HG03135 (cell line): ENCODE measurements at regions not wholly inside any gene's neighbourhood (a gene's known extent, or its start where the extent isn't known, plus 50 kb on each side); places are given as distances from the start of the nearest gene placed in this dataset.
"Not testable (repeated sequence)": the region's sequence is repeated elsewhere in the genome, so short reads cannot be mapped to it uniquely, and the experiment has no call there.

Source experiments
- ATAC-seq: cut with Tn5 transposase; IDR thresholded peaks from one replicate; pipeline ENCODE4 v1.9.1; 2021; ENCODE audit warnings: mild to moderate bottlenecking, moderate library complexity; ENCODE audit not compliant: unreplicated experiment

GRCh38 chr7:81487516-81487915, 282.3 kb downstream of the HGF start:
- no peak for ATAC-seq

DNA sequence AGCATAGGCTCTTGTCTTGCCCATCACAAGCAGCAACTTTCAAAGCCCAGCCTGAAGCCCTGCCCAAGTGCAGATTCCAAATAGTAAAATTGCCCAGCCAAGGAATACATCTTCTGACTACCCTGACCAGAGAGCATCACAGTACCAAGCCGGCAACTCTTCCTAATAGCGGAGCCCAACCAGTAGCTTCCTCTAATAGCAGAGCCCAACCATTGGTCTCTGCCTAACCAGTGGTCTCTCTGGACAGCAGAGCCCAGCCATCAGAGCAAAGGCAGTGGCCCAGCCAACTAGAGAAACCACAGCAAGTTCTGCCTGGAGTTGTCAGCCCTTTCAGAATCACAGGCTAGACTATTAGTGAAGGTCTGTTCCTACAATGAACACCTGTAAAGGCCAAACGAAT, 285.6 kb downstream of the HGF start:
- no peak for ATAC-seq

- no peak for ATAC-seq
These were observed 287.2 kb downstream of the HGF start for GRCh38 chr7:81482600-81483186.

DNA sequence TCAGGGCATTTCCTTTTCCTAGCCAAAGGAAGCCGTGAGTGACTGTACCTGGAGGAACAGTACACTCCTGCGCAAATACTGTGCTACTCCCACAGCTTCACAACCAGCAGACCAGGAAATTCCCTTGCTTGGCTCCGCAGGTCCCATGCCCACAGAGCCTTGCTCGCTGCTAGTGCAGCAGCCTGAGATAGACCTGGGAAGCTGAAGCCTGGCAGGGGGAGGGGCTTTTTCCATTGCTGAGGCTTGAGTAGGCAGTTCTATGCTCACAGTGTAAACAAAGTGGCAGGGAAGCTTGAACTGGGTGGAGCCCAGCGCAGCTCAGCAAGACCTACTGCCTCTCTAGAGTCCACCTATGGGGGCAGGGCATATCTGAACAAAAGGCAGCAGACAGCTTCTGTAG, 291.2 kb downstream of the HGF start:
- ATAC-seq = no peak

- not testable (repeated sequence) for ATAC-seq
These were observed 291.6 kb downstream of the HGF start for GRCh38 chr7:81478201-81478600.

GRCh38 chr7:81473236-81473635, 296.6 kb downstream of the HGF start:
- ATAC-seq = no peak

GRCh38 chr7:81470724-81471379, 299.0 kb downstream of the HGF start:
- no peak for ATAC-seq

GRCh38 chr7:81469869-81470723, 299.8 kb downstream of the HGF start:
- ATAC-seq = no peak

- no peak for ATAC-seq
These were observed 300.5 kb downstream of the HGF start for GRCh38 chr7:81469153-81469868.

GRCh38 chr7:81468526-81468925, 301.3 kb downstream of the HGF start:
- no peak for ATAC-seq

DNA sequence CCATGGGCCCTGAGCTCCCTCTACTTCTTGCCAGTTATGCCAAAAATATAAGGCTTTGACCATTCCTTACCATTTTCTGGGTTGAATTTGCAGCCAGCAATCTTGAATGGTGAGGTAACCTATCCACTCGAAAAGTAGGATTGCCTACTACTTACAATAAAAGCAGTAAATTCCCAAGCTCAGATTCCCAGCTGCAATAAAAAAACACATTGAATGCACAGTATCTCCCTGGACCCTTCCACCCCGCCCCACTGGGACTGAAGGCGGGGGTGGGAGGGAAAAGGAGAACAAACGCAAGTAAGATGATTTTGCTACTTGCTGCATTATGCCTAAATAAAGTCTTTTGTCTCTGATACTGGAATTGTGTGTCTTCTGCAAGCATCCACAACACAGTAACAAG, 301.9 kb downstream of the HGF start:
- no peak for ATAC-seq

- ATAC-seq = no peak
These were observed 307.2 kb downstream of the HGF start for GRCh38 chr7:81462672-81463071.

DNA sequence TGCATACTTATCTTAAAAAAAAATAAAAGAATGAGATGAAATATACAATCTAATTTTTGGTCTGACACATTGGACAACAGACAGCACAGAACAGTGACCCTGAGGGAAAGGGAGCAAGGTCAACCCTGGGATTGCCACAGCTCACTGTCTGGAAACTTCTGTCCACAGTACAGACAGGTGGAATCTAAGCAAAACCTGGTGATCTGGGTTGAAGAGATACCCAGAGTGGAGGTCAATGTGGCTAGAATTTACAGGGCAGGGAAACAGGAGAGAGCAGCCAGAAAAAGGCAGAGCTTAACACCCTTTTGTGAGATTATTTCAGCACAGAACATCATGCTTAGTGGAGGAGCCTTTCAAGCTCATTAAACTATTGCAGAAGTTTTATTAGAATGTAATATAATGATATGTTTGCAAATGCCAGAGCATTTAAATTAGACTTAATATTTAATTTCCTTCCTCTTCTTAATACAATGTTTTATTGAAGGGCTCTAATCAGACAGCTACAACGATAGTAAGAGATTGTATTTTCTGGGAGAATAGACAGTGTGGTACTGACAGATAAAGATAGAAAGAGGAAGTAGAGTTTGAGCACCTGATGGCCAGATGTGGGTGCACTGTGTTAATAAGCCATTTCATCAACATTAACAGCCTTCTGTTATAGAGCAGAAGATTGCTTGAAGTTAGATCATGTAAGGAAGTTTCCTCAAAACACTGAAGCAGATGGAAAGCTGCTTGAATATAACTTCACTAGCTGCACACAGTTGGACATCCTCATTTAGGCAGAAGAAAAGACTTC, 309.4 kb downstream of the HGF start:
- no peak for ATAC-seq

DNA sequence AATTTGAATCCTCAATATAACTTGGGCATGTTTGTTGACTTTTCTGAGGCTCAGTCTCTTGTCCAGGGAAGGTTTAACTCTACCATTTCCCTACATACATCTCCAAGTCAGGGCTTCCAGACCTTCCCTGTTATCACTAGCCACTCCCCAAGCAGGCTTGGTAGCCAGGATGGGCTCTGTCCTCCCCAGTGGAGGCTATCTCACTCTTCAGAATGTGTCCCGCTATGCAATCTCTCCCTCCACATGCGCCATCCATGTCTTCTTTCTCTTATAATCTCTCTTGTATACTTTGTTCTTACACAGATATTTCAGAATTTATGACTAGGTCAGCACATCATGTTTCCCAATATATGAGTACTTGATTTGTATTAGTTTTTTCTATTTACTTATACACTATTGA, 310.4 kb downstream of the HGF start:
- no peak for ATAC-seq

DNA sequence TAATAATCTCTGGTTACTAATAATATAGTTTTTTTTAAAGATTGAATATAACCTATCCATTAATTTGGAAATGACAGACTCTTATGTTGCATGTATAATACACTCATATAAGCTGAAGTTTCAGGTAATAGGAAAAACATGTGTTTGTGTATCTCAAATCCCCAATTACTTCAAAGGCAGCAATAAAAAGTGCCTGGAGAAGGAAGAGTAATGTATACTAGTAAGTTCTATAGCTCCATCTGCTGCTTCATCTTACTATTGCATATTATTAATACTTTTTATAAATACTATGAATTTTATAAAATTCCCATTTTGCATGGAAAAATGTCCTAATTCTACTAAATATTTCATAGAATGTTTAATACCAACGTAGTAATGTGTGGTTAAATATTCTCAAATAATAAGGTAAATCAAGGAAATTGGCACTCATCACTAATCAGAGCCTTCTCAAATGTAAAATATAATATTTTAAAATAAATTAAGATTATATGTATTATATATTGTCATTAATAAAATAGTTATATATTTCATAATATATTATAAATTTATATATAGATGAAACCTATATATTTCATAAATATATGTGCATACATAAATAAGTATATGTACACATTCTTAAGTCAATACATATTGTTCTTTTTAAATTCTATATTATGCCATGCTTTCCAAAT, 311.9 kb downstream of the HGF start:
- ATAC-seq = no peak

DNA sequence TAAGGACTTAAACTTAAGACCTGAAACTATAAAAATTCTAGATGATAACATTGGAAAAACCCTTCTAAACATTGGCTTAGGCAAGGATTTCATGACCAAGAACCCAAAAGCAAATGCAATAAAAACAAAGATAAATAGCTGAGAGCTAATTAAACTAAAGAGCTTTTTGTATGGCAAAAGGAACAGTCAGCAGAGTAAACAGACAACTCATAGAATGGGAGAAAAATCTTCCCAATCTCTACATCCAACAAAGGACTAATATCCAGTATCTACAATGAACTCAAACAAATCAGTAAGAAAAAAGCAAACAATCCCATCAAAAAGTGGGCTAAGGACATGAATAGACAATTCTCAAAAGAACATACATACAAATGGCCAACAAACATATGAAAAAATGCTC, 316.1 kb downstream of the HGF start:
- not testable (repeated sequence) for ATAC-seq

GRCh38 chr7:81449105-81449504, 320.7 kb downstream of the HGF start:
- no peak for ATAC-seq

DNA sequence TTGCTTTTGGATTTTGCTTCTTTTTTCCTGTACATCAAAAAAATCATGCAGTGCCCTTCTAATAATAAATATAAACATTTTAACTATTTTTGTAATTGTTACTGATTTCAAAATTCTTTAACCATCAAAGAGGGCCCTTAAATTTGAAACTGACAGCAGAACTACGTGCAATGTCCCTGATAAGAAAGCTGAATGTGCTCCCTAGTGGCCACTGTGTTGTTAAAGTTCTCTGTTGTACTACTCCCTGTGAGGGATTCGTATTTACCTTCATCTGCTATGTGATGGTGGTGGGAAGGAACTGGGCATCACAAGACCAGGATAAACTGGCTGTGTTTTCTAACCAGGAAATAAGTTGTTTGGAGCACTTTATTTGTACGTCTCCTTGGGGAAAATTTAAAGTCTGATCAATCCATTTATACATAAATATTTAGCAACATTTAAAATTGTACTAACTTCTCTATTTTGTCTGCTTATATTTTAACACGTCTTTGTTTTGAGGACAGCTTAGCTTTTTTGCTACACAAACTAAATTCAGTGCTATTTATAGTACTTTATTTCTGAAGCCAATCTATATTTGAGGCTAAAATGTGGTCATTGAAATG, 322.4 kb downstream of the HGF start:
- ATAC-seq = no peak

- ATAC-seq = no peak
These were observed 323.6 kb downstream of the HGF start for GRCh38 chr7:81446212-81446611.

GRCh38 chr7:81445462-81445861, 324.4 kb downstream of the HGF start:
- ATAC-seq = no peak
